ENCODE measurements at regions not wholly inside any gene's neighbourhood (a gene's known extent, or its start where the extent isn't known, plus 50 kb on each side); places are given as distances from the start of the nearest gene placed in this dataset.

GRCh38 chr2:157204401-157204800 is 53.1 kb upstream of the GALNT5 start:
- TF ChIP-seq EZH2 (IDR thresholded peaks at IDR 0.05; ENCODE audit: low read length, missing control alignments) (no peak), CTCF (conservative IDR thresholded peaks at IDR 0.05 in 1 of 2, IDR thresholded peaks at IDR 0.05 in 1 of 2; ENCODE audit: low read depth in 1 of 2, low read length in 2 of 2) (no peak)
- H3K27ac ChIP-seq (ENCODE audit: insufficient read depth, low read length), result no peak overlapping the region
- H2AFZ ChIP-seq (ENCODE audit: low read length), result no peak overlapping the region

GRCh38 chr2:157206916-157207315 is 50.6 kb upstream of the GALNT5 start:
- no peak overlapping the region for H3K4me2 ChIP-seq (ENCODE audit: extremely low read depth, insufficient read depth, low read length)
- H3K36me3 ChIP-seq (ENCODE audit: control insufficient read depth, insufficient read depth, low read length), result no peaks in the 10 kb centered on the region
- no peak overlapping the region for H3K9ac ChIP-seq (ENCODE audit: insufficient read depth, low read length)
- no peaks in the 10 kb centered on the region for H3K9me3 ChIP-seq (ENCODE audit: control insufficient read depth, insufficient read depth, low read depth, low read length)
- no peaks in the 10 kb centered on the region for H4K20me1 ChIP-seq (ENCODE audit: control insufficient read depth, extremely low read depth, insufficient read depth, low read length)
- H2AFZ ChIP-seq (ENCODE audit: low read length), result no peak overlapping the region
- TF ChIP-seq CTCF (conservative IDR thresholded peaks at IDR 0.05 in 1 of 2, IDR thresholded peaks at IDR 0.05 in 1 of 2; ENCODE audit: low read depth in 1 of 2, low read length in 2 of 2), result no peak
- no peak for TF ChIP-seq EZH2 (IDR thresholded peaks at IDR 0.05; ENCODE audit: low read length, missing control alignments)
- no peaks in the 10 kb centered on the region for H3K79me2 ChIP-seq (ENCODE audit: control insufficient read depth, insufficient read depth, low read length)
- no peak overlapping the region for H3K27ac ChIP-seq (ENCODE audit: insufficient read depth, low read length)
- no peak for DNase-seq (ENCODE audit: low read depth in 2 of 2)
- no peak overlapping the region for H3K4me3 ChIP-seq (replicated peaks in 1 of 4; ENCODE audit: control extremely low read depth in 1 of 4, insufficient read depth in 1 of 4, low read depth in 3 of 4, low read length in 4 of 4)
- H3K27me3 ChIP-seq (ENCODE audit: control insufficient read depth, insufficient read depth, low read length), result no peaks in the 10 kb centered on the region
- H3K4me1 ChIP-seq (ENCODE audit: control insufficient read depth, extremely low read depth, insufficient read depth, low read length), result no peaks in the 10 kb centered on the region

More at GRCh38 chr2:157204401-157204800, 53.1 kb upstream of the GALNT5 start:
- no peak overlapping the region for H3K4me3 ChIP-seq (replicated peaks in 1 of 4; ENCODE audit: control extremely low read depth in 1 of 4, insufficient read depth in 1 of 4, low read depth in 3 of 4, low read length in 4 of 4)
- H3K9me3 ChIP-seq (ENCODE audit: control insufficient read depth, insufficient read depth, low read depth, low read length), result no peaks in the 10 kb centered on the region
- no peaks in the 10 kb centered on the region for H3K4me1 ChIP-seq (ENCODE audit: control insufficient read depth, extremely low read depth, insufficient read depth, low read length)
- DNase-seq (ENCODE audit: low read depth in 2 of 2), result no peak
- H3K27me3 ChIP-seq (ENCODE audit: control insufficient read depth, insufficient read depth, low read length), result no peaks in the 10 kb centered on the region
- H3K79me2 ChIP-seq (ENCODE audit: control insufficient read depth, insufficient read depth, low read length), result no peaks in the 10 kb centered on the region
- no peak overlapping the region for H3K9ac ChIP-seq (ENCODE audit: insufficient read depth, low read length)
- no peaks in the 10 kb centered on the region for H4K20me1 ChIP-seq (ENCODE audit: control insufficient read depth, extremely low read depth, insufficient read depth, low read length)
- no peaks in the 10 kb centered on the region for H3K36me3 ChIP-seq (ENCODE audit: control insufficient read depth, insufficient read depth, low read length)
- no peak overlapping the region for H3K4me2 ChIP-seq (ENCODE audit: extremely low read depth, insufficient read depth, low read length)

Data from fibroblast of lung (primary cell).